ENCODE measurements at regions not wholly inside any gene's neighbourhood (a gene's known extent, or its start where the extent isn't known, plus 50 kb on each side); places are given as distances from the start of the nearest gene placed in this dataset.
"Not testable (repeated sequence)": the region's sequence is repeated elsewhere in the genome, so short reads cannot be mapped to it uniquely, and the experiment has no call there.

GRCh38 chr13:88512993-88513392, 841.8 kb downstream of the SLITRK5 start:
- TF ChIP-seq, protein P1, sequence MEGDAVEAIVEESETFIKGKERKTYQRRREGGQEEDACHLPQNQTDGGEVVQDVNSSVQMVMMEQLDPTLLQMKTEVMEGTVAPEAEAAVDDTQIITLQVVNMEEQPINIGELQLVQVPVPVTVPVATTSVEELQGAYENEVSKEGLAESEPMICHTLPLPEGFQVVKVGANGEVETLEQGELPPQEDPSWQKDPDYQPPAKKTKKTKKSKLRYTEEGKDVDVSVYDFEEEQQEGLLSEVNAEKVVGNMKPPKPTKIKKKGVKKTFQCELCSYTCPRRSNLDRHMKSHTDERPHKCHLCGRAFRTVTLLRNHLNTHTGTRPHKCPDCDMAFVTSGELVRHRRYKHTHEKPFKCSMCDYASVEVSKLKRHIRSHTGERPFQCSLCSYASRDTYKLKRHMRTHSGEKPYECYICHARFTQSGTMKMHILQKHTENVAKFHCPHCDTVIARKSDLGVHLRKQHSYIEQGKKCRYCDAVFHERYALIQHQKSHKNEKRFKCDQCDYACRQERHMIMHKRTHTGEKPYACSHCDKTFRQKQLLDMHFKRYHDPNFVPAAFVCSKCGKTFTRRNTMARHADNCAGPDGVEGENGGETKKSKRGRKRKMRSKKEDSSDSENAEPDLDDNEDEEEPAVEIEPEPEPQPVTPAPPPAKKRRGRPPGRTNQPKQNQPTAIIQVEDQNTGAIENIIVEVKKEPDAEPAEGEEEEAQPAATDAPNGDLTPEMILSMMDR (IDR thresholded peaks at IDR 0.05 in 2 of 3, conservative IDR thresholded peaks at IDR 0.05 in 1 of 3; ENCODE audit: insufficient read depth in 2 of 3, low read depth in 1 of 3, low read length in 3 of 3): not testable (repeated sequence)
- not testable (repeated sequence) for TF ChIP-seq HNRNPH1 (optimal IDR thresholded peaks at IDR 0.05; ENCODE audit: low read depth, low read length); USF2 (CRISPR knock-in tag; IDR thresholded peaks at IDR 0.05); ZHX1 (conservative IDR thresholded peaks at IDR 0.05; ENCODE audit: low read length); BDP1 (IDR thresholded peaks at IDR 0.05; ENCODE audit: insufficient read depth, insufficient read length); ZZZ3 (IDR thresholded peaks at IDR 0.05); SRF (CRISPR knock-in tag; IDR thresholded peaks at IDR 0.05); HCFC1 (IDR thresholded peaks at IDR 0.05; ENCODE audit: low read depth, low read length); MTA1 (IDR thresholded peaks at IDR 0.05; ENCODE audit: borderline replicate concordance)

All from K562 (cell line).